ENCODE measurements at regions not wholly inside any gene's neighbourhood (a gene's known extent, or its start where the extent isn't known, plus 50 kb on each side); places are given as distances from the start of the nearest gene placed in this dataset.

DNA sequence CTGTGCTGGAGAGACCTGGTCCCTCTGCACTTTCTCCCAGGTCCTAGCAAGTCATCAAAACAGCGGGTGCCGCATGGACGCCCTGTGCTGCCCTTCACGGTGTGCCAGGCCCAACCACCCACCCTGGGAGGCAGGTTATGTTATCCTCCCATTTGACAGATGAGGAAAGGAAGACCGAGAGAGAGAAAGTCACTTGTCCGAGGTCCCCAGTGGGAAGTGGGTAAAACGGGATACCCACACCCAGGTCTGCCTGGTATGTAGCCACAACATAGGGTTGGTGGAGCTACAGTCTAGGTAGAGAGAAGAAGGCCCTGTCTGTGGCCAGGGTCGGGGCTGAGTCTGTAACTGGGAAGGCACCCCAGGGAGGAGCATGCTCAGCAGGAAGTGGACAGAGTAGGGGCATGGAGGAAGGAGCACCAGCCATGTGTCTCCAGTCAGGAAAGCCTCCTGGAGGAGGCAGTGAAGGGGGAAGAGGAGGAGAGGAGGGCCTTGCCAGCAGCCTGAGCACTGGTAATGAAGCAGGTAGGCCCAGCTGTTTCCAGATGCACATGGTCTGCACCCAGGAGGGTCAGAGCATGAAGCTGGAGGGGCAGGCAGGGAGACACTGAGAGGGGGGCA, 98.4 kb downstream of the ZFP36L2 start:
- no peak for DNase-seq

DNA sequence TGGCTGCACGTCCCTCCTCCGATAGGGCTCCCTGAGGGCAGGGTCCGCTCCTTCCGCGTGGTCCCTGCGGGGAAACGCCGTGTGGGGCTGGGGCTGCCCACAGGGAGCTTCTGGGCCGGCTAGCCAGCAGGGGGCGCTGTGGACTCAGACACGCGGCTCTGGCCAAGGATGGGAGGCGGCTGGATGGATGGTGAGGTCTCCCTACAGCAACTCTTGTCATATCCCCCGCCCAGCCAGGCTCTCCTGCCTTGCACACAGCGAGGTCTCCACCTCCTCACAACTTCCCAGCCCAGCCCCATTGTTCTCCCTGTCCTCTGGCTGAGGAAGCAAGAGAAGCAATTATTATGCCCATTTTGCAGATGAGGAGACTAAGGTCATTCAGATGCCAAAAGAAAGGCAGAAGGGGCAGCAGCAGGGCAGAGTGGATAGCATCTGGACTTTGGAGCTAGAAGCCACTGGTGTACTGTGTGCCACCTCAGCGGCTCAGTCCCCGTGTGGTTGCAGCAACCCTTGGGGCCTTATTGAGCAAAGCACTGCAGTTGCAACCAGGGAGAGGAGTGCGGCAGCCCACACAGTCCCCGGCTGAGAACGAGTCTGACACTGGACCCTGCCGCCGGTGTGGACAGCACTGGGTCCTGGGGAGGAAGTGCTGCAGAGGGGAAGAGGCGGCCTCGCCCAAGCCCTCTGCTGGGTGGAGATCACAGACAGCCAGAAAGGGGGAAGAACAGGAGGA, 99.0 kb downstream of the ZFP36L2 start:
- no peak for DNase-seq

DNA sequence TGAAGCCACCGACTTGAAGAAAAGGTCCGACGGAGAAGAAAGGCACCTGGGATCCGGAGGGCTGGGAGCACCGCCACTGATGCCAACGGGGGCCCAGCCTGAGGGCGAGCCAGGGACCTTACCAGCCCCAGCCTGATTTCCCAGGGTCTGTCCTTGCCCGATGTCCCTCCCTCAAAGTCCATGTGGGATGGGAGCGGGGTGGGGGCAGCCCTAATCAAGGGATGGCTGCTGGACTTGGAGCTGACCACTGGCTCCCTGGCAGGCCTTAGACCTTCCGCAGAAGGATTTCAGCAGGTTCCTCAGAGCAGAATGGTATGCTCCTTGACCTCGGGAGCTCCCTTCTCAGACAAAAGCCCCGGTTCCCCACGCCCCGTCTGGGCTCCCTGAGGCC, 99.6 kb downstream of the ZFP36L2 start:
- DNase-seq = no peak

DNA sequence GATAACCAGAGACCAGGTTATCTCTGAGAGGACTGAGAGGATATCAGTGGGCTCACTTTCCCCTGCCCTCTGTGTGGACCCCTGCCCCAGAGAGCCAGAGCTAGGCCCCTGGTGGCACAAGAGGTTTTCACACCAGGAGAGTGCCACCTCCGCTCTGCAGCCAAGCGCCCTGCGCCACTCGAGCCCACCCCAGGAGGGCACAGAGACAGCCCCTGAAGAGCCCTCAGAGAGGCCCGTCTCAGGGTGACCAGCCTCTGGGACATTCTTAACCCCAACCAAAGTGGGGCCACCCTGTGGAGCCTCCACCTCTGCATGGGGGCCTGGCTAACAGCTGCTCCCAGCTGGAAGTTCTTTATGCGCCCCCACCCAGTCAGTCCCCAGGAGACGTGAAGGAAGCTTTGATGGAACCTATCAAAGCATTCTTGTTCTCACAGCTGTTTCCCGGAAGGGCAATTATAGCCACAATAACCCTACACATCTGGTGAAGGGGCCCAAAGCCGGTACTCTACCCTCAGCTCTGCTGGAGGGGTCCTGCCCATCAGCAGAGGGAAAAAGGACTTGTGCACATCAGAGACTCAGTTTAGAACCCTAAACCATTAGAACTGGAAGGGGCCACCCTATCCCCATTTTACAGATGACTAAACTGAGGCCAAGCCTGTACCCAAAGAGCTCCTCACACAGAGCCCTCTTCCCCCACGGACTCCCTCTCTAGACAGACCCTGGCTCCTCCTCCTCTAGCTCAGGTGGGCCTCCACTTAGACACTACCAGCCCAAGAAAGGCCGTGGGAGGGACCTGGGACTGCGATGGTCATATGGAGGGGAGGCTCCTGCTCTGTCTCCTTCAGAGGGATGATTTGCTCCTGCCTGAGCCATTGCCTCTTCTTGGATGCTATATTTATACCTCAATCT, 101.1 kb downstream of the ZFP36L2 start:
- DNase-seq = no peak

DNA sequence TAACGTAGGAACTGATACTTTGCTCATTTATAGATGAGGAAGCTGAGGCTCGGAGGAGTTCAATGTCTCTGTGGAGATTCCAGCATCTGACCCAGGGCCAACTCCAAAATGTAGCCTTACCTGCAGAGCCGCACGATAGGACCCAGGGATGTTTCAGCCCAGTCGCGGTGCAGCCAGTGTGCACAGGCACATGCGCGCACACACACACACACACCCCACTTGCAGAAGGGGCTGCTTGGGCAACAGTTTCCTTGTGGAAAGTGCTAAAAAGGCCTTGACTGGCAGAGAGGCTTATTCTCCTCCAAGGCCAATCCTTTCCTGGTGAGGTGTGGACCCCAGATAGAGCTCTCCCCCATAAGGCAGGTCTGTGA, 101.7 kb downstream of the ZFP36L2 start:
- DNase-seq = no peak

DNA sequence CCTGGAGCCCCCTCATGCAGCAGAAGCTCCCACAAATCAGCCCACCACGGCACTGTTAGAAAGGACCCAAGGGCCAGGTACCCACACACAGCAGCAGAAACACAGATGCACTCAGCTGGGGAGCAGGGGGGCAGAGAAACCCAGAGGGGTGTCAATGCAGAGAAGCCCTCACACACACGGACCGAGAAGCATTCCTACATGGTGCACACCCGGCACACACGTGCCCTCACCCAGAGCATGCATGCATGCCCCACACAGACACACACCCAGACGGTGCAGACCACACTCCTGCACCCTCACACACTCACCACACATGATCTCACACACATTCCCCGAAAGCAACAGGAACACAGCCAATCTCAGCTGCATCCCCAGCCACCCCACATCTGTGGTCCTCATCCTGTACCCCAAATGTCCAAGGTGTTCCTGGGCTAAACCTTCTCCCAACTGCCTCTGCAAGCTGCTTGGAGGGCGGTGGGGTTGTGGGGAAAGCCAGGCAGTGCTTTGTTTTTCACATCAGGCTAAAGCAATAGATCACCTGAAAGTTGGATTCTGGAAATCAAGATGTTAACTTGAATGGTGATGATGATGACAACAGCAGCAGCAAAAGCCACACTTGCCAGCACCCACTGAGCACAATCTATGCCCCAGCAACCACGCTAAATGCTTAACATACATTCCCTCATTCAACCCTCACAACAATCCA, 102.3 kb downstream of the ZFP36L2 start:
- no peak for DNase-seq

DNA sequence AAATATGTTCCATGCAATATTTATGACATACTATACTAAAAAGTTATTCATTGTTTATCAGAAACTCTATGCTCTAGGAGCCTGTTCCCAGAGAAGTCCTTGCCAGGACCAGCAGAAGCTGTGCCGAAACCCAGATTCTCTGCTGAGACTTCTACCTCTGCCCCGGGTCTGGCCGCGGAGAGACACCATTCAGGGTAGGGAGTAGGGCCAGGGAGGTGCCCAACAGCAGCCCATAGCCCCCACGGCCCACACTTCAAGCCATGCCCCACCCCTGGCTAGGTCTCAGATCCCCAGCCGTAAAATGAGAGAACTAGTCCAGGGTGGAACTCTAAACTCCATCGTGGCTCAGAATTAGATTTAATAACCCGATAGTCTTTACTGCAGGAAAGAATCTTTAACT, 102.9 kb downstream of the ZFP36L2 start:
- DNase-seq = no peak

DNA sequence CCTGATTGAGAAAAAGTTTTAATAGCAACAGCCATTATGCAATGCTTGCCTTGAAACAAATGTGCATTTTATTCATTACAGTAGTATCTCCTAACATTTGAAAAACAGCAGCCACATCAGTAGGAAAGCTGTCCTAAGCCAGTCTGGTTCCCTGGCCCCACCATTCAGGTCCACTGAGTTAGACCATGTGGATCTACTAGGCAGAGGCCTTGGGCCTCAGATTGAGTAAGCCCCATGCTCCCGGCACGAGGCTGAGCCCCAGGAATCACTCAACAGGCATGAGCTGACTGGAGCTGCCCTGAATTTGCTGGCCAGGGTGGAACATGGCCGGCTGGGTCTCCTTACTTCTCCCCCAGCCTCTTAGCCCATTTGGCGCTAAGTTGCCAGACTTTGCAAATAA, 103.4 kb downstream of the ZFP36L2 start:
- no peak for DNase-seq

DNA sequence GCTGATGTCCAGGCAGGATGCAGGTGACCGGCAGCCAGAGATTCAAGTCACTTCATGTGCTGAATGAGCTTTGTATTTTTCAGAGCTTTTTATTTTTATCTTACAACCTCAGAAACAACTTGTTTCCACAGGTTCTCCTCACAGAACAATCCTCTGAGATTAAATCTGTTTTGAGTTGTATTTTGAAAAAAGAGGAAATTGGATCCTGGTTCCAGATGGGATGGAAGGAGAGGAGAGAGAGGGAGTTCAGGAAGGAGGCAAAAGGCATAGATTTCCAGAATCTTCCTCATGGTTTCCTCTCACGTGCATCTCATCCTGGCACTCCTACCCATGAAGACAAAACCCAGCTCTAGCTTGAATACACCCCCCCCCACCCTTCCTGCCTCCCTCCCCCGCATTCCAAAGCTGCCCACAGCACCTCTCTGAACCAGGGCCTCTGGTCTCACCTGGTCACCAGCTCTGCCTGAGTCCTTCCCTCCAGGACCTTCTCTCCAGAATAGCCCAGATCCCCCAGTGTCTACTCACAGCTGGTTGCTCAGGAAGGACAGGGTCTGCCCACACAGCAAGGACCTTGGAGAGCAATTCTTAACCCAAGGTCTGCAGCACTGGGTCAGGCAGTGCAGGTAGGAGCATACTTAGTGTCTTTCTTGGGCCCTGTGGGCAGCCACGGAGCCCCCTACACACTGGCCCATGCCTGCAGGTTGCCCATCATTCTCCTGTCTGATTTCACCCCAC, 104.7 kb downstream of the ZFP36L2 start:
- no peak for DNase-seq

DNA sequence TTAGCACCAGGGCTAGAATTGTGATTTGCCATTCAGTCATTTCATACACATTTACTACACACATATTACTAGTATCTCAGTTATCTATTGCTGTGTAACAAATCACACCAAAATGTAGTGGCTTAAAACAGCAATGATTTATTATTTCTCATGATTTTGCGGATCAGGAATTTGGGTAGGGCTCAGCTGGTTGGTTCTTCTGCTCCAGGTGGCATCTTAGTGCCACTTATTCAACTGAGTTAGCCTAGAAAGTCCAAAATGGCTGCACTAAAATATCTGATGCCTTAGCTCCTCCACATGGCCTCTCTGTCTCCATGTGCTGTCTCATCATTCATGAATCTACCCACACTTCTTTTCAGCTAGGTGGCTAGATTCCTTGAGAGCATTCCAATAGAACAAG, 107.1 kb downstream of the ZFP36L2 start:
- DNase-seq = no peak

DNA sequence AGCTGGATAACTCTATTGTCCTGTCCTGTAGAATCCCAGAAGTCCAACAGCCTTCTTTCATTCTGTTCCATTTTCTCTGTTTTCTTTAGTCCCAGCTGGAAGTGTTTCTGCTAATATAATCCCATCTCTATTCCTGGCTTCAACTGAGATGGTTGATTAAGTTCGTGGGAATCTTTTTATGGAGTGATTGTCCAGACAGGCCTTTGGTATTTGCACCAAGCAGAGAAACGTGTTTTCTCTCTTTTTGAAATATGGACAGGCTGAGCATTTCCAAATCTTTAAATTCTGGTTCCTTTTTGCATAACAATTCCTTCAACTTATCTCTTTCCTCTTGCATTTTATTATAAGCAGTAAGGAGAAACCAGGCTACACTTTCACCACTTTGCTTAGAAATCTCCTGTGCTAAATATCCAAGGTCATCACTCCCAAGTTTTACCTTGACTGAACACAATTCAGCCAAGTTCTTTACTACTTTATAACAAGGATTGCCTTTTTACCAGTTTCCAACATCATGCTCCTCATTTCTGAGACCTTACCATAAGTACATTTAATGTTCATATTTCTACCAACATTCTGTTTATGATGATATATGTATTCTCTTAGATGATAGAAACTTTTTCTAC, 108.8 kb downstream of the ZFP36L2 start:
- DNase-seq = no peak

DNA sequence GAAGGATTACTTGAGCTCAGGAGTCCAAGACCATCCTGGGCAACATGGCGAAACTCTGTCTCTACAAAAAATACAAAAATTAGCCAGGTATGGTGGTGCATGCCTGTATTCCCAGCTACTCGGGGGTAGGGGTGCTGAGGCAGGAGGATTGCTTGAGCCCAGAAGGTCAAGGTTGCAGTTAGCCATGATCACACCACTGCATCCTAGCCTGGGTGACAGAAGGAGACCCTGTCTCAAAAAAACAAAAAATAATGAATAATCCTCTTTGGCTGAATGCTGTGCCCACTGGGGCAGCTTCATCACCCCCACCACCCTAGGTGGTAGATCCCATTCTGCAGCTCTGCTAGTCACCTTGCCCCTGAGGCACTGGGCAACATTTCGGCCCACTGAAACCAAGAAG, 109.4 kb downstream of the ZFP36L2 start:
- DNase-seq = no peak

DNA sequence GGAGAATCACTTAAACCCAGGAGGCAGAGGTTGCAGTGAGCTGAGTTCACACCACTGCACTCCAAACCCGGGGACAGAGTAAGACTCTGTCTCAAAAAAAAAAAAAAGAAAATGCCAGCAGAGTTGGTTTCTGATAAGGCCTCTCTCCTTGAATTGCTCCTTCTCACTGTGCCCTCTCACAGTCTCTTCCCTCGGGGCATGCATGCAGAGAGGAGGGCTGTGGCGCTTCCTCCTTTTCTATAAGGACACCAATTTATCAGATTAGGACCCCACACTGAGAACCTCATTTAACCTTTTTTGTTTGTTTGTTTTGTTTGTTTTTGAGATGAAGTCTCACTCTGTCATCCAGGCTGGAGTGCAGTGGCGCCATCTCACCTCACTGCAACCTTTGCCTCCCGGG, 110.5 kb downstream of the ZFP36L2 start:
- no peak for DNase-seq

DNA sequence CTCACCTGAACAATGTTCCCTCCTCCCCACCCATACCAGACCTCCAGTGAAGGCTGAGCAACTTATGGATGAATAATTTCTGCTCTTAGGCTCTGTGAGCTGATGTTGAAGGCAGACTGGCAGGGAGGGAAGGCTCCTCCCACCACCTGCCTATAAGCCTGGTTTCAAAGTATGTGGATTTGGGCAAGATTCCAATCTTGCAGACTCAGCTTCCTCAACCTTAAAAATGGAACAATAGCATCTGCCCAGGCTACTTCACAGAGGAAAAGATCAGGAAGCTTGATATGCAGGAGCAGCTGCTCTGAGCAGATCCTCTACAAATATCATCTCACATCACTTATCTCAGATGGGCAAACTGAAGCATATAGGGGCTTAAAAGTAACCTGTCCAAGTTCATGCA, 112.2 kb downstream of the ZFP36L2 start:
- no peak for DNase-seq

DNA sequence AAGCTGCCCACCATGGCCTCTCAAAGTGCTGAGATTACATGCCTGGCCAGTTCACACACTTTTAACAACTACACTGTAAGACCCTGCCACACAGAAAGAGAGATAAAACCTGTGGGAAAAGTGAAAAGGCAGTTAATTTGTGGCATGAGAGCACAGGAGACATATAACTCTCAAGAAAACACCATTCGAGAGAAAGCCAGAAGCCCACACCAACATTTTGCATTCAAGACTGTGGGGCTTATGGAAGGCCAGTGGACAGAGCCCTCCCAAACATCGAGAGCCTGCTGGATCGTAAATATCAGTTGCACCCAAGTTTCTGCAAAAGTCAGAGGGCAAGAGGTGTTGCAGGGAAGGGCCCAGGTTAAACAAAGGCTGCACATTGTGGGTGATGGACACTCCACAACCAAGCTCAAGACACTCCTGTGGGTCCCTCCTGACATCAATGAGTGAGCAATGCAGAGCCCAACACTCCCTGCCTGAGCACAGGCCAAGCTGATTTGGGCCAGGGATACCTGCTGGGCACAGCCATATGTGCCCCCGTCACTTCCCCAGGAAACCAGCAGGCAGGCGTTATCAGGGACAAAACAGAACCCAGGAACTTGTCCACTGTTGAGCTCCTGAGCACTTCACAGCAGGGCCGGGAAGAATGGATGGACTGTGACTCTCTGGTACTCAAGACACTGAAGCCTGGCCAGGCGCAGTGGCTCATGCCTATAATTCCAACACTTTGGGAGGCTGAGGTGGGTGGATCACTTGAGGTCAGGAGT, 114.4 kb downstream of the ZFP36L2 start:
- DNase-seq = no peak

DNA sequence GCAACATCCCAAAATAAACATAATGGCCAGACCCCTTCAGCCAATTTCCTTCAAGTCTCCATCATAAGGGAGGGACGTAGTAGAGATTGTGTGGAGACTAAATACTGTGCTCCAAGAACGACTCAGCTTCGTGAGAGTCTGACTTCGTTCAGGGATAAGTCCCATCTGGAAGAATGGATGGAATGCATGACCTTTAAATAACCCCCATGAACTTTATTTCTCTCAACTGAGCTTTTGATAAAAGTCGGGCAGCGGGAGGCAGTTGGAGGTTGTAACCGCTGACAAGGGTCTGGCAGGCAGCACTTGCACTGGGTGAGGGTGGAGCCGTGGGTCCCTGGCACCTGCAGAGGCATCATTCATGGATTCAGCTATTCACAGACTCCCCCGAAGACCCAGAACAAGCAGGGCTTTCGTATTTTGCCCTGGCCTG, 115.9 kb downstream of the ZFP36L2 start:
- DNase-seq = no peak

DNA sequence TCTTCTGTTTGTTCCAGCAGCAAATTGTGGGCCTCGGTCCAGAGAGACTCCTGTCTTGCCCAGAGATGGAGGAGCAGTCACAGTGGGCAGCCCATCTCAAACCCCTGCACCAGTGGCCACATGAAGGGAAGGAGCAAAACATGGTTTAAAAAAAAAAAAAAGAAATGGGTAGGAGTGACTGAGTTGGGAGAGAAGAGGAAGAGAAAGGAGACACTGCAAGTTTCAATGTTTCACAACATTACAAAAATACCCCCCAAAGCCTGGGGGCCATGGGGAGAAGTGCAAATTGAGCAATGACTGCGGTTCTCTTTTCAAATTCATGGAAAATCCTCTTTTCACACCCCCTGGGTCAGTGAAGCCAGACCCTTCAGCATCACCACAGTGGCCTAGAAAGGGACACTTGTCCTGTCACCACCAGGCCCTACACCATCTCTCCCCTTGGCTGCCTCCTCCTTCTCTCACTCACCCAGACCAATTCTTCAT, 117.1 kb downstream of the ZFP36L2 start:
- no peak for DNase-seq

DNA sequence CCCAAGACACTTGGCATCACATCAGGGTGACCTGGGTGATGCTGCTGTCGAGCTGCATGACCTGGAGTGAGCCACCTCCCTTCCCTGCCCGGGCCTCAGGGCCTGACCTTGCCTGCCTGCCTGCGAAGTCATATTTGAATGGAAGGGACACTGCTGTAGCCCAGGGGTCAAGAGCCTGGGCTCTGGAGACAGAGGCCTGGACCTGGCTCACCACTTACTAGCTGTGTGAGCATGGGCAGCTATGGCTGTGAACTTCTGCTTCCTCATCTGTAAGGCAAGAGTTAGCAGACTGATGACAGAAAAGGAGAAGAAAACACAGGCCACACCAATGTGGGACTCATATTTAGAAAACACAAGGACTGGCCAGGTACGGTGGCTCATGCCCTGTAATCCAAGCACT, 118.7 kb downstream of the ZFP36L2 start:
- DNase-seq = no peak

DNA sequence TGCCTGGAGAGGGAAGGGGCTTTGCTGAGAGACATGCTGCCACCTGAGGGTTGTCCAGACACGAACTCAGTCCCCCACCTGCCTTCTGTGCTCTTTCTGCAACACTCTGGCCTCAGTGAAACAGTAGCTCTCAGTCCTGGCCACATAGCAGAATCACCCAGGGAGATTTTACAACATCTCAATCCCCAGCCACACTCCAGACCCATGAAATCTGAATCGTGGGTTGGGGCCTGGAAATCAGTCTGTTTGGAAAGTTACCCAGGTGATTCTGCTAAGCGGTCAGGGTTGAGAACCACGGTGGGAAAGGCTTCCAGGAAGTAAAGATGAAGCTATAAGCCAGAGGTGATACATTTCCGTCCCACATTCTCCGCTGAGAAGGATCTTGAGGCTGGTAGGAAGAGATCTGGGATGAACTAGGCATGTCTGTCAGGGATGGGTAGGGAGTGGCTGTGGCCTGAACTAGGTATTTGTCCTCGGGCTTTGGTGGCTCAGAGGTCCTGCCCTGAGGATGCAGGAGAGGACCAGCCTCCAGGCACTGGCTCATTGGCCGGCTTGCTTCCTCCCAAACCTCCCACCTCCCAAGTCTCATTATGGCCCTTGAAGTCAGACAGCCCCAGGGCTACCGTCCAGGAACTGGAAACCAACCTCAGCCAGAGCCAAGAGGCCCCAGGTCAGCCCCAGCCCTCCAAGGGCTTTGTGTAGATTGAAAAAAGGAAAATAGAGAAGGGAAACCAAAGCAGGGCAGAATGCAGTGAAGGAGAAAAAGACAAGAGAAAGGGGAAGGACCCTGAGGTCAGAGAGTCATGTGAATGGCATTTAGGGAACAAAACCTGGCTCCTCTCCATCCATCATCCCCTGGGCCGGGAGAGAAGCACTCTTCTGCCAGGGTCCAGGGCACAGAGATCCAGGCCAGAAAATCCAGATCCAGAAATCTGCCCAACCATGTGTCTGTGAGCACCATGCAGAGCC, 119.6 kb downstream of the ZFP36L2 start:
- no peak for DNase-seq

All from GOT3 (cell line).